ENCODE measurements at regions not wholly inside any gene's neighbourhood (a gene's known extent, or its start where the extent isn't known, plus 50 kb on each side); places are given as distances from the start of the nearest gene placed in this dataset.

DNA sequence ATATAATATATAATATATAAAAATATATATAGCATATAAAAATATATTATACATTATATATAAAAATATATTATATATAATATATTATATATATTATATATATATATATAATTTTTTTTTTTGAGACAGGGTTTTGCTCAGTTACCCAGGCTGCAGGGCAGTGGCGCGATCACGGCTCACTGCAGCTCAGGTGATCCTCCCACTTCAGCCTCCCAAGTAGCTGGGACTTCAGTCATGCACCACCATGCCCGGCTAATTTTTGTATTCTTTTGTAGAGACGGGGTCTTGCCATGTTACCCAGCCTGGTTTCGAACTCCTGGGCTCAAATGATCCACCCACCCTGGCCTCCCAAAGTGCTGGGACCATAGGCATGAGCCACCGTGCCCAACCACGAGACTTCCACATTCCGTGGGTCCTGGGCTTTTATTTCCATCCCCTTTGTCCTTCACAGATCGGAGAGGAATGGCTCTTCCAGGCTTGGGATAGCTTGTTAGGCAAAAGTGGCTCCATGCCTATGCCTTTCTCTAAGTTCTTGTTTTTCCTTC lies 62.0 kb upstream of the IER5L start:
- H3K4me3 Mint-ChIP-seq: no peak overlapping the region
- no peaks in the 10 kb centered on the region for H3K27me3 Mint-ChIP-seq
- no peaks in the 10 kb centered on the region for H3K36me3 Mint-ChIP-seq
- H3K4me1 Mint-ChIP-seq (ENCODE audit: low read depth in 2 of 2): peaks cover 10 to 18% of the 10 kb centered on the region in 2 donors
- no peak overlapping the region for H3K27ac Mint-ChIP-seq
- H3K9me3 Mint-ChIP-seq: no peaks in the 10 kb centered on the region
- DNase-seq (ENCODE audit: low spot score) (no peak), ATAC-seq (no peak)

DNA sequence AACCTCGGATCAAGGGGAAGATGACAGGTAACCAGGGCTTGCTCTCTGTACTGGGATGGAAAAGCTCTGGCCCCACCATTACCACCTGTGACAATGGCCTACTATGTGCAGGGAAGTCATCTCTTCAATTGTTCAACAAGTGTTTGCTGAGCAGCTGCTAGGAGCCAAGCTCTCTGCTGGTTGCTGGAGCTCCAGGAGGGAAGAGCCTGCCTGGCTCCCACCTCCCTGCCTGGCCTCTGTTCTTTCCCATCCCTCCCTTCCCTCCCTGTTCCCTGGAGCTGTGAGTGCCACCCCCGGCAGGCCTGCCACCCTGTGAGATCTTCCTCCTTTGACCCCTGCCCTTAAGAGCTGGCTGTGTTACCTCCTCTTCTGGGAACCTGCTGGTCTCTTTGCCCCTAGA lies 59.7 kb upstream of the IER5L start:
- H3K4me1 Mint-ChIP-seq (ENCODE audit: low read depth in 2 of 2): peaks cover 13 to 26% of the 10 kb centered on the region in 2 donors
- no peak for ATAC-seq
- no peak overlapping the region for H3K27ac Mint-ChIP-seq
- no peaks in the 10 kb centered on the region for H3K27me3 Mint-ChIP-seq
- no peaks in the 10 kb centered on the region for H3K36me3 Mint-ChIP-seq
- H3K9me3 Mint-ChIP-seq: peaks cover 8% of the 10 kb centered on the region
- no peak overlapping the region for H3K4me3 Mint-ChIP-seq
- peak; percentile 0 for DNase-seq (ENCODE audit: low spot score)

DNA sequence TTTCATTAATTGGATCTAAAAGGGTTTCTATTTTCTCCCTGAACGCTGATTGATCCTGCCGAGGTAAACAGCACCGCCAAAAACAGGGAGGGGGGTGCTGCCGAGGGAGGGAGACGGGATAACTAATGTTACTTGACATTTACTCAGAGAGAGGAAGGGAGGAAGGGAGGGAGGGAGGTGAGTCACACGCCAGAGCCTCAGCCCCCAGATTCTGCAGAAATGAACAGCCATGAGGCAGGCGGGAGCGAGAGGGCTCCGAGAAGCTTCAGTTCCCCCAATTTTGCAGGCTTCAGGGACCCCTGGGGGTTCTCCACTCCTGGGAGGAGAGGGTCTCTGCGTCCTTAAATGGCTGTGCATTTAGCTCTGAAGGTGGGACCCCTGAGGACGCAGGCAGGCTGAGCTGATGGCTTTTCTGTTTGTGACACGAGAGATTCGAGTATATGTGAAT lies 59.1 kb upstream of the IER5L start:
- DNase-seq (ENCODE audit: low spot score) (no peak), ATAC-seq (no peak)
- H3K27ac Mint-ChIP-seq: no peak overlapping the region
- no peaks in the 10 kb centered on the region for H3K36me3 Mint-ChIP-seq
- peaks cover 12% of the 10 kb centered on the region for H3K9me3 Mint-ChIP-seq
- H3K4me1 Mint-ChIP-seq (ENCODE audit: low read depth in 2 of 2): peaks cover 19 to 26% of the 10 kb centered on the region in 2 donors
- H3K27me3 Mint-ChIP-seq: no peaks in the 10 kb centered on the region
- no peak overlapping the region for H3K4me3 Mint-ChIP-seq

DNA sequence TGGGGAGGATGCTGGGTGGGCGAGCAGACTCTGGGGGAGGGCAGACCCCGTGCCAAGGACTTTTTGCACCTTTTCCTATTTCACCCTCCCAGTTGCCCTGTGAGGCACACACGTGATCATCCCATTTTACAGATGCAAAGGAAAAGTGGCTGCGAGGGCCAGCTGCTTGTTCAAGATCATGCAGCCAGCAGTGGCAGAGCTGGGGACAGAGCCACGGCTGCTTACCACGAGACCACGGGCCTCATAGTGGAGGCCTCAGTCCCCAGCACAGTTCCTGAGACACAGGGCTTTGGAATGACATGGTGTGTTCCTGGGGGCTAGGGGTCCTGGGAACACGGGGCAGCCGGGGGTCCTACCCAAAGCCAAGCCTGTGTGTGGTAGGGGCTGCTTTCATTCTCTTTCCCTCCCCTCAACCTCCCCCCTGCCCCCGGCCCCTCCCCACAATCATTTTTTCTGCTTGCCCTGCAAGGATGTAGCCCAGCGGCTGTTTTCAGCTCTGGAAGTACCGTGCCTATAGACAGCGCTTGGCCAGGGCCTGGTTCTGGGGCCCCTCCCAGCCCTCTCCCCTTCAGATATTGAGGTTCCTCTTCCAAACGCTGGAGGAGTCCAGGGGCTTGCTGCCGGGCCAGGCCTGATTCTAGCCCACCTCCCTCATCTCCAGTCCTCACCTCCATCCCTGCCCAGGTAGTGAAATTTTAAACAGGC lies 58.5 kb upstream of the IER5L start:
- Mint-ChIP-seq H3K4me1 (ENCODE audit: low read depth in 2 of 2) (peaks cover 19 to 26% of the 10 kb centered on the region in 2 donors), H3K9me3 (peaks cover 12% of the 10 kb centered on the region), H3K27ac (no peak overlapping the region), H3K27me3 (no peaks in the 10 kb centered on the region), H3K36me3 (no peaks in the 10 kb centered on the region), H3K4me3 (no peak overlapping the region)
- ATAC-seq (no peak), DNase-seq (ENCODE audit: low spot score) (no peak)

DNA sequence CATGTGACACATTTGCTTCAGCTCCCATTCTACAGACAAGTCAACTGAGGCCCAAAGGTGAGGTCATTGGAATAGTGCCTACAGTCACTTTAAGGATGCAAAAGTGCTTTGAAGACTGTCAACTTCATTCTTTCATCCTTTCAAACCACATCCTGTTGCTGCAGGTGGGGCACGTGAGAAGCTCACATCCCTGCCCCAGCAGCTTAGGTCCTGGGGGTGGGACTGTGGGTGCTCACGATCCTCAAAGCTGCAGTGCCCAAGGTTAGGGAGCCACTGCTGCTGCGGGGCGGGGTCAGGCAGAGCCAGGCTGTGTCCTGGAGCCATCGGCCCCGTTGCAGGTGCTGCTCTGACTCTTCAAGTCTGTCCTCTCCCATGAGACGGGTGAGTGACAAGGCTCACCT lies 57.9 kb upstream of the IER5L start:
- peak; percentile 39 for DNase-seq (ENCODE audit: low spot score)
- Mint-ChIP-seq H3K36me3 (no peaks in the 10 kb centered on the region), H3K4me3 (no peak overlapping the region), H3K9me3 (peaks cover 12% of the 10 kb centered on the region), H3K27ac (peak overlapping the region in 1 of 2 donors; percentile 14), H3K4me1 (ENCODE audit: low read depth in 2 of 2) (peaks cover 19 to 26% of the 10 kb centered on the region in 2 donors), H3K27me3 (no peaks in the 10 kb centered on the region)
- peak; percentile 3 to 54 for ATAC-seq

DNA sequence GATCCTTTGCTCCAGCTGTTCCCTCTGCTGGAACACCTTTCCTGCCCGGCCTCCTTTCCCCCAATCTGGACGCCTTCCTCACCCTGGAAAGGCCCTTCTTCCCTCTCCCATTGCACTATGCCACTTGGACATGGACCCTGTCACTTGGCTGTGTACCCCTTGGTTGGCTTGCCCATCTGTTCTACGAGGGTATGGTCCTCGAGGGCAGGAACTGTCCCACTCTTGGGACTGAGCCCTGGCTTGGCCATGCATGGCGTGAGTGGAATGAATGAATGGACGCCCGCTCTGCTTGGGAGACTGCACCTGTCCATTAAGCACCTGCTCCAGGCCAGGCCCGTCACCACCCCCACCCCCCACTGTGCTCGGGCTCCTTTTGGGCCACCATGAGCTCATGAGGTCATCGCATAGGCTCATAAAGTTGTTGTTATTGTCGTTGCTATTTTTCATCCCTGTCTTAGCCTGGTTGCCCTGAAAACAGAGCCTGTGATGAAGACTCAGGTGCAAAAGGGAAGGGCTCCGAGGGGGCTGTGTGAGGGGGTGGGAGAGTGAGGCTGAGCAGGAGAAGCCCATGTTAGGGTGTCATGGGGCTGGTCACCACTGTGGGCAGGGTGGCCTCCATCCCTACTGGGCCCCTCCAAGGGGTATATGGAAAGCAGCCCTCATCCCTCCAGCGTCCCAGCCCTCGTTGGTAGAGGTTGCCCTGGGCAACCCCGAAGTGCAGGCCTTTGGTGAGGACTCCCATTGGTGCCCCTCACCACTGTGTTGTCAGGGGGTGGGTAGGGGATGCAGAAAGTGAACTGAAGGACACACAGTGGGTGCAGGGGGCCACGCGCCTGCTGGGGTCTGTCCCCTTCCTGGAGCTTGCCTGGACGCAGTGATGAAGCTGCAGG lies 57.2 kb upstream of the IER5L start:
- DNase-seq (ENCODE audit: low spot score): peak; percentile 49
- Mint-ChIP-seq H3K4me1 (ENCODE audit: low read depth in 2 of 2) (peaks cover 19 to 26% of the 10 kb centered on the region in 2 donors), H3K4me3 (no peak overlapping the region), H3K36me3 (no peaks in the 10 kb centered on the region), H3K9me3 (peaks cover 12% of the 10 kb centered on the region), H3K27me3 (no peaks in the 10 kb centered on the region), H3K27ac (peak overlapping the region in 1 of 2 donors; percentile 14)
- ATAC-seq: no peak

DNA sequence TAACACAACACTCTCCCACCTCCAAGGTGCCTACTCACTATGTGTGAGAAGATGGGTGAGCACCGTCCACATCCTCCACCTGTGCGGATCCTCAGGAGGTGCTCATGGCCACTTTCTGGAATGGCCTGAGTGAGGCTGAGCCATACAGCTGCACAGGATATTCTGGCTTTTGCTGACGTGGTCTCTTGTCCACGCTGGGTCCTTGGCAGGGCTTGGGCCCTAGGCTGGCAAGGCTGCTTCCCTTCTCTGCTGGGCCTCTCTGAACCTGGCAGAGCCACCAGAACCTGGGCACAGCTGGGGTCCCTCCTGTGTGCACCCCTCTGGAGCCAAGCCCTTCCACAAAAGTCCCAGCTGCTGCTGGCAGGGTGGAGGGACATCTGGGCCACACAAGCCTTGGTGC lies 56.4 kb upstream of the IER5L start:
- ATAC-seq (no peak), DNase-seq (ENCODE audit: low spot score) (peak; percentile 56)
- Mint-ChIP-seq H3K4me1 (ENCODE audit: low read depth in 2 of 2) (peaks cover 19 to 26% of the 10 kb centered on the region in 2 donors), H3K4me3 (no peak overlapping the region), H3K27me3 (no peaks in the 10 kb centered on the region), H3K27ac (no peak overlapping the region), H3K36me3 (no peaks in the 10 kb centered on the region), H3K9me3 (peaks cover 12% of the 10 kb centered on the region)

DNA sequence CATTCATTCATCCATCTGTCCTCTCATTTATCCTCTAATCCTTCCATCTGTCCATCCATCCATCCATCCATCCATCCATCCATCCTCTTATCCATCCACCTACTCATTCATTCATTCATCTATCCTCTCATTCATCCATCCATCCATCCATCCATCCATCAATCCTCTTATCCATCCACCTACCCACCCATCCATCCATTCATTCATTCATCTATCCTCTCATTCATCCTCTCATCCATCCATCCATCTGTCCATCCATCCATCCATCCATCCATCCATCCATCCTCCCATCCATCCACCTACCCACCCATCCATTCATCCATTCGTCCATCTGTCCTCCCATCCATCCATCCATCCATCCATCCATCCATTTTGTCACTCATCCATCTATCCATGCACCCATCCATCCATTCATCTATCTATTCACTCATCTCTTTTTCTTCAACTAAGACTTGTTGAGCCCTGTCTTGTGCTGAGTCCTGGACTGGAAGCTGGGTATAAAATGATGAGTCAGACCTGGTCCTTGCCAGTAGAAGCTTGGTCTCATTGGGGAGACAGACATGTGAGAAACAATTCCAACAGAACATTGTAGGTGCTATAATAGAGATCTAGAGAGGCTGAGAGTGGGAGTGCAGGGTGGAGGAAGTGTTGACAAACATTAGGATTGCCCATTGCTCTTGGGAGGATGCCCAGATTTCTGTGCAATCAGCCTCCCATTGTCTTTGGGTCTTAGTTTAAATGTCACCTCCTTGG lies 55.0 kb upstream of the IER5L start:
- Mint-ChIP-seq H3K4me3 (no peak overlapping the region), H3K4me1 (ENCODE audit: low read depth in 2 of 2) (peaks cover 19 to 26% of the 10 kb centered on the region in 2 donors), H3K9me3 (peaks cover 12% of the 10 kb centered on the region), H3K36me3 (no peaks in the 10 kb centered on the region), H3K27me3 (no peaks in the 10 kb centered on the region), H3K27ac (no peak overlapping the region)
- ATAC-seq (no peak), DNase-seq (ENCODE audit: low spot score) (no peak)

DNA sequence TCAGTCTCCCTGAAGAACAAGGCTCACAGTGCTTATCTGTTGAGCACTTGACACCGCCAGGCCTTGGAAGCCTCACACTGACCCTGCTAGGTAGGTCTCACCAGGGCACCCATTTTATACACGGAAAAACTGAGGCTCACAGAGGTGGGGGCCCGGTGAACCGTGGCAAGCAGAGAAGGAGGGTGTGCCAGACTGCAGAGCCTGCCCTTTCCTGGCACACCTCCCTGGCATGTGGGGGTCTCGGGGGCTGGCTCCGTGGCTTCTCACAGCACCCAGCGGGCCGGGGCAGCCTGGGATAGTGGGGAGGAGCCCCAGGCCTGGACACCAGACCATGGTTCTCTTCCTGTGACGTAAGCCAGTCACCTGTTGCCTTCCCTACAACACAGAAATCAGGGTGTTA lies 53.7 kb upstream of the IER5L start:
- Mint-ChIP-seq H3K27ac (no peak overlapping the region), H3K4me3 (no peak overlapping the region), H3K36me3 (no peaks in the 10 kb centered on the region), H3K4me1 (ENCODE audit: low read depth in 2 of 2) (peaks cover 19 to 23% of the 10 kb centered on the region in 2 donors), H3K9me3 (peaks cover 12% of the 10 kb centered on the region), H3K27me3 (no peaks in the 10 kb centered on the region)
- DNase-seq (ENCODE audit: low spot score) (no peak), ATAC-seq (no peak)

DNA sequence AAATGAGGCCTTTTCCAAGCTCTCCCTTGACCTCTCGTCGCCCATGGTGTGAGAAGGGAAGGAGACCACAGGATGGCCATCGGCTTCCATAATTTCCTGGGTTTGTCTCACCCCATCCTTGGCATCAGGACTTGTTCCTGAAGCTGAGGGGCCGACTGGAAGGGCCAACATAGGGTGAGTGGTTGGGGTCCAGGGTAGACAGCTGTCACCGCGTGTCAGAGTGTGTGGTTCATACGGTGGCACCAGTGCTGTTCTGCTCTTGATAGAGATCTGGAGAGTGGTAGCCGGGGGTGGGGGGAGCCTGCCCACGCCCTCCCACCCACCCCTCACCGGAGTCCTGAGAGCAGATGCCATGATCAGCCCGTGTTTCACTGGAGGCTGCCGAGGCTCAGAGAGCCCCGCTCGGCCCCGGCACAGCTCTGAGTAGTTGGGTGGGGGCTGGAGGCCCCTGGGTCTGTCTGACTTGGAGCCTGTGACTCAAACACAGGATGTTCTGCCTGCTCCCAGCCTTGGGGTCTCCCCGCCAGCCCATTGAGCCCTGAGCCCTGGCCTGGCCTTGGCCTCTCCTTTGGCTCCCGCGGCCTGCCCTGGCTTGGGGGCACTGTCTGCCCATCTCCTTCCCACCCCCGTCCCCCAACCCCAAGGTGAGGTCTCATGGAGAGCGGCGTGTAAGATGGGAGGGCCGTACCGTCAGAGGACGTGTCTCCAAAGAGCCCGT lies 53.1 kb upstream of the IER5L start:
- no peaks in the 10 kb centered on the region for H3K36me3 Mint-ChIP-seq
- DNase-seq (ENCODE audit: low spot score) (no peak), ATAC-seq (peak in 1 of 2 donors; percentile 7)
- peaks cover 12% of the 10 kb centered on the region for H3K9me3 Mint-ChIP-seq
- no peak overlapping the region for H3K27ac Mint-ChIP-seq
- no peaks in the 10 kb centered on the region for H3K27me3 Mint-ChIP-seq
- peaks cover 19 to 23% of the 10 kb centered on the region in 2 donors for H3K4me1 Mint-ChIP-seq (ENCODE audit: low read depth in 2 of 2)
- H3K4me3 Mint-ChIP-seq: no peak overlapping the region

DNA sequence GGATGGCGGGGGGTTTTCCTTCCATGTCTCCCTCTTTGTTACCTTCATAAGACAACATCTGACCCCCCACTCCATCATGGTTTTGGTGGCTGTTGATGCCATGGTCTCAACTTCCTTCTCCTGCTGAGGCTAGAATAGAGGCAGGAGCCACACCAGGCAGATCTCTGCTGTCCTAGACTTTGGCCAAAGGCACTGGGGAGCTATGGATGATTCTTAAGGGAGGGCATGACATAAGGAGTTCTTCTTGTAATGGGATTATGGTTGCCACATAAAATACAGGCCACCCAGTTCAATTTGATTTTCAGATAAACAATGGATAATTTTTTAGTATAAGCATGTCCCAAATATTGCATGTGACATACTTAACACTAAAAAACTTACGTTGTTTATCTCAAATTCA lies 52.2 kb upstream of the IER5L start:
- ATAC-seq: no peak
- no peak overlapping the region for H3K27ac Mint-ChIP-seq

More for the DNA sequence above, 52.2 kb upstream of the IER5L start:
- no peaks in the 10 kb centered on the region for H3K27me3 Mint-ChIP-seq
- H3K9me3 Mint-ChIP-seq: peaks cover 12% of the 10 kb centered on the region
- DNase-seq (ENCODE audit: low spot score): no peak
- no peak overlapping the region for H3K4me3 Mint-ChIP-seq
- H3K4me1 Mint-ChIP-seq (ENCODE audit: low read depth in 2 of 2): peaks cover 18 to 24% of the 10 kb centered on the region in 2 donors
- no peaks in the 10 kb centered on the region for H3K36me3 Mint-ChIP-seq

Measured in natural killer cell treated with Interleukin-12 subunit alpha and Interleukin-12 subunit beta and Interleukin-15 and Interleukin-18, amount 100 ng/mL, for 72 hours (primary cell).